ENCODE measurements at regions not wholly inside any gene's neighbourhood (a gene's known extent, or its start where the extent isn't known, plus 50 kb on each side); places are given as distances from the start of the nearest gene placed in this dataset.
"Not testable (repeated sequence)": the region's sequence is repeated elsewhere in the genome, so short reads cannot be mapped to it uniquely, and the experiment has no call there.

DNA sequence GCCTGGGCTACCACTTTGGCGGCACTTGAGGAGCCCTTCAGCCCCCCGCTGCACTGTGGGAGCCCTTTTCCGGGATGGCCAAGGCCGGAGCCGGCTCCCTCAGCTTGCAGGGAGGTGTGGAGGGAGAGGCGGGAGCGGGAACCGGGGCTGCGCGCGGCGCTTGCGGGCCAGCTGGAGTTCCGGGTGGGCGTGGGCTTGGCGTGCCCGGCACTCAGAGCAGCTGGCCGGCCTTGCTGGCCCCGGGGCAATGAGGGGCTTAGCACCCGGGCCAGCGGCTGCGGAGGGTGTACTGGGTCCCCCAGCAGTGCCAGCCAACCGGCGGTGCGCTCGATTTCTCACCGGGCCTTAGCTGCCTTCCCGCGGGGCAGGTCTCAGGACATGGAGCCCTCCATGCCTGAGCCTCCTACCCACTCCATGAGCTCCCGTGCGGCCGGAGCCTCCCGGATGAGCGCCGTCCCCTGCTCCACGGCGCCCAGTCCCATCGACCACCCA, 1602.9 kb upstream of the PCDH7 start:
- TF ChIP-seq, protein P1, sequence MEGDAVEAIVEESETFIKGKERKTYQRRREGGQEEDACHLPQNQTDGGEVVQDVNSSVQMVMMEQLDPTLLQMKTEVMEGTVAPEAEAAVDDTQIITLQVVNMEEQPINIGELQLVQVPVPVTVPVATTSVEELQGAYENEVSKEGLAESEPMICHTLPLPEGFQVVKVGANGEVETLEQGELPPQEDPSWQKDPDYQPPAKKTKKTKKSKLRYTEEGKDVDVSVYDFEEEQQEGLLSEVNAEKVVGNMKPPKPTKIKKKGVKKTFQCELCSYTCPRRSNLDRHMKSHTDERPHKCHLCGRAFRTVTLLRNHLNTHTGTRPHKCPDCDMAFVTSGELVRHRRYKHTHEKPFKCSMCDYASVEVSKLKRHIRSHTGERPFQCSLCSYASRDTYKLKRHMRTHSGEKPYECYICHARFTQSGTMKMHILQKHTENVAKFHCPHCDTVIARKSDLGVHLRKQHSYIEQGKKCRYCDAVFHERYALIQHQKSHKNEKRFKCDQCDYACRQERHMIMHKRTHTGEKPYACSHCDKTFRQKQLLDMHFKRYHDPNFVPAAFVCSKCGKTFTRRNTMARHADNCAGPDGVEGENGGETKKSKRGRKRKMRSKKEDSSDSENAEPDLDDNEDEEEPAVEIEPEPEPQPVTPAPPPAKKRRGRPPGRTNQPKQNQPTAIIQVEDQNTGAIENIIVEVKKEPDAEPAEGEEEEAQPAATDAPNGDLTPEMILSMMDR (IDR thresholded peaks at IDR 0.05) = not testable (repeated sequence)
- not testable (repeated sequence) for TF ChIP-seq MAZ (IDR thresholded peaks at IDR 0.05; ENCODE audit: borderline replicate concordance, low read depth, low read length); POLR2AphosphoS2 (conservative IDR thresholded peaks at IDR 0.05; ENCODE audit: low read length); POLR2A (IDR thresholded peaks at IDR 0.05; ENCODE audit: low read length); CHD4 (IDR thresholded peaks at IDR 0.05; ENCODE audit: borderline replicate concordance); EP300 (IDR thresholded peaks at IDR 0.05)
- TF ChIP-seq, protein P2, sequence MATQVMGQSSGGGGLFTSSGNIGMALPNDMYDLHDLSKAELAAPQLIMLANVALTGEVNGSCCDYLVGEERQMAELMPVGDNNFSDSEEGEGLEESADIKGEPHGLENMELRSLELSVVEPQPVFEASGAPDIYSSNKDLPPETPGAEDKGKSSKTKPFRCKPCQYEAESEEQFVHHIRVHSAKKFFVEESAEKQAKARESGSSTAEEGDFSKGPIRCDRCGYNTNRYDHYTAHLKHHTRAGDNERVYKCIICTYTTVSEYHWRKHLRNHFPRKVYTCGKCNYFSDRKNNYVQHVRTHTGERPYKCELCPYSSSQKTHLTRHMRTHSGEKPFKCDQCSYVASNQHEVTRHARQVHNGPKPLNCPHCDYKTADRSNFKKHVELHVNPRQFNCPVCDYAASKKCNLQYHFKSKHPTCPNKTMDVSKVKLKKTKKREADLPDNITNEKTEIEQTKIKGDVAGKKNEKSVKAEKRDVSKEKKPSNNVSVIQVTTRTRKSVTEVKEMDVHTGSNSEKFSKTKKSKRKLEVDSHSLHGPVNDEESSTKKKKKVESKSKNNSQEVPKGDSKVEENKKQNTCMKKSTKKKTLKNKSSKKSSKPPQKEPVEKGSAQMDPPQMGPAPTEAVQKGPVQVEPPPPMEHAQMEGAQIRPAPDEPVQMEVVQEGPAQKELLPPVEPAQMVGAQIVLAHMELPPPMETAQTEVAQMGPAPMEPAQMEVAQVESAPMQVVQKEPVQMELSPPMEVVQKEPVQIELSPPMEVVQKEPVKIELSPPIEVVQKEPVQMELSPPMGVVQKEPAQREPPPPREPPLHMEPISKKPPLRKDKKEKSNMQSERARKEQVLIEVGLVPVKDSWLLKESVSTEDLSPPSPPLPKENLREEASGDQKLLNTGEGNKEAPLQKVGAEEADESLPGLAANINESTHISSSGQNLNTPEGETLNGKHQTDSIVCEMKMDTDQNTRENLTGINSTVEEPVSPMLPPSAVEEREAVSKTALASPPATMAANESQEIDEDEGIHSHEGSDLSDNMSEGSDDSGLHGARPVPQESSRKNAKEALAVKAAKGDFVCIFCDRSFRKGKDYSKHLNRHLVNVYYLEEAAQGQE (IDR thresholded peaks at IDR 0.05) = not testable (repeated sequence)
